Ascending aorta (tissue), 2 donors: ENCODE measurements at regions not wholly inside any gene's neighbourhood (a gene's known extent, or its start where the extent isn't known, plus 50 kb on each side); places are given as distances from the start of the nearest gene placed in this dataset.

Source experiments
- DNase-seq, 2 donors: peaks; one replicate each; pipeline ENCODE4 v3.0.0-alpha.2; 2019; ENCODE audit warnings: low spot score in 2 of 2
- H3K27ac ChIP-seq, 2 donors: fragments of 200-600 bp; sonication (generic); one replicate each; pipeline ENCODE4 v1.5.1; 2016 to 2017; ENCODE audit warnings: mild to moderate bottlenecking in 1 of 2
- H3K27me3 ChIP-seq: fragments of 200-600 bp; sonication (generic); one replicate; pipeline ENCODE4 v1.5.1; 2017
- H3K36me3 ChIP-seq, 2 donors: fragments of 200-600 bp; sonication (generic); one replicate each; pipeline ENCODE4 v1.5.1; 2016
- H3K4me1 ChIP-seq, 2 donors: fragments of 200-600 bp; sonication (generic); one replicate each; pipeline ENCODE4 v1.5.1; 2016 to 2017; ENCODE audit warnings: mild to moderate bottlenecking in 1 of 2
- H3K4me3 ChIP-seq, 2 donors: fragments of 200-600 bp; sonication (generic); one replicate each; pipeline ENCODE4 v1.5.1; 2016 to 2017; ENCODE audit warnings: mild to moderate bottlenecking in 1 of 2
- H3K9me3 ChIP-seq, 2 donors: fragments of 200-600 bp; sonication (generic); one replicate each; pipeline ENCODE4 v1.5.1; 2016
- CTCF ChIP-seq, 3 experiments: fragments of 200-600 bp in 2 of 3; fragments of 450-650 bp in 1 of 3; sonication (generic) in 2 of 3; IDR thresholded peaks; one replicate each; pipeline ENCODE4 v1.5.1; 2016 to 2019; ENCODE audit warnings: antibody characterized with exemption in 3 of 3, mild to moderate bottlenecking in 1 of 3, moderate library complexity in 1 of 3
- intact Hi-C: fragments of 100-400 bp; cut with DNase I; formaldehyde crosslinking; loops from one replicate; pipeline ENCODE4 v1.15.1; 2023

DNA sequence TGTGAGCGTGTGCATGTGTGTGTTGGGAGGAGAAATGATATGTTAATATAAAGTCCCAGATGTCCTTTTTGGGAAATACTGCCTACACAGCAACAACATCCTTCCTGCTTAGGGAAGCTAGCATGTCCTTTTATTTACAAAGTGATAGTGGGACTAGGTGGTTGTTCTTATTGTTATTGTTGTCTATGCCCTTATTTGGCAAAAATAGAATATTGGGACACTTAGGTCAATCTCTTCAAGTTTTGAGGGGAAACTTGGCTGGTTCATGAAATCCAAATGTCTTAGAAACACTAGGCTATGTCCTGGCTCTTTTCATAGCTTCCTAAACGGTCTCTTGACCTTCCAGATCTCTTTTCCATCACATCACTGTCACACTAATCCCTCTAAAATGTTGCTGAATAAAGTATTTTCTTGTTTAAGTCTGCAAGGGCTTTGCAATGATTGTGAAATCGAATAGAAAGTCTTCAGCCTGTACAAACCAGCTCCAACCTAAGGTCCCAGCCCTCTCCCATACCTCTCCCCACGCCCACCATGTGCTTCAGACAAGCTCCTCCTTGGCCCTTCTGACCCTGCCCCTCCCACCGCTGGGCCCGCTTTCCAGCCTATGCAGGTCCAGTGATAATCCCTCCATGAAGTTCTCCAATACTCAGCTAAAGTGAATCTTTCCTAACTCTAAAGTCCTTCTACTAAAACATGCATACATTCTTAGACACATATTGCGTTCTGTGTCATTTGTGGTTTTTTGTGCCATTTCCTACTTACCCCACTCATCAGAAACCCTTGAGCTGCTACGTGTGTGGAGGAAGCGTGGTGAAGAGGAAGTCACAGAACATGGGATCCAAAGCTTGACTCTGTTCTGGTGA lies 205.1 kb downstream of the LY86 start:
- no peaks in the 10 kb centered on the region for H3K27me3 ChIP-seq
- H3K36me3 ChIP-seq: no peaks in the 10 kb centered on the region
- H3K4me1 ChIP-seq: no peaks in the 10 kb centered on the region
- intact Hi-C loops: no loop called here
- no peak for TF ChIP-seq CTCF (IDR thresholded peaks at IDR 0.05)
- no peak overlapping the region for H3K4me3 ChIP-seq
- no peak overlapping the region for H3K27ac ChIP-seq
- no peaks in the 10 kb centered on the region for H3K9me3 ChIP-seq
- DNase-seq: no peak

GRCh38 chr6:6795393-6795792 lies 206.9 kb downstream of the LY86 start:
- intact Hi-C loops: no loop called here
- Histone ChIP-seq H3K36me3 (no peaks in the 10 kb centered on the region), H3K4me1 (no peaks in the 10 kb centered on the region), H3K9me3 (no peaks in the 10 kb centered on the region), H3K4me3 (no peak overlapping the region), H3K27ac (no peak overlapping the region), H3K27me3 (no peaks in the 10 kb centered on the region)
- no peak for DNase-seq
- TF ChIP-seq CTCF (IDR thresholded peaks at IDR 0.05): no peak

- H3K4me3 ChIP-seq: no peak overlapping the region
- no peaks in the 10 kb centered on the region for H3K9me3 ChIP-seq
- no peaks in the 10 kb centered on the region for H3K4me1 ChIP-seq
- intact Hi-C loops: no loop called here
- H3K27me3 ChIP-seq: no peaks in the 10 kb centered on the region
- TF ChIP-seq CTCF (IDR thresholded peaks at IDR 0.05): no peak
- DNase-seq: no peak
- no peak overlapping the region for H3K27ac ChIP-seq
- H3K36me3 ChIP-seq: no peaks in the 10 kb centered on the region
Observed at GRCh38 chr6:6796818-6797217, 208.3 kb downstream of the LY86 start.

DNA sequence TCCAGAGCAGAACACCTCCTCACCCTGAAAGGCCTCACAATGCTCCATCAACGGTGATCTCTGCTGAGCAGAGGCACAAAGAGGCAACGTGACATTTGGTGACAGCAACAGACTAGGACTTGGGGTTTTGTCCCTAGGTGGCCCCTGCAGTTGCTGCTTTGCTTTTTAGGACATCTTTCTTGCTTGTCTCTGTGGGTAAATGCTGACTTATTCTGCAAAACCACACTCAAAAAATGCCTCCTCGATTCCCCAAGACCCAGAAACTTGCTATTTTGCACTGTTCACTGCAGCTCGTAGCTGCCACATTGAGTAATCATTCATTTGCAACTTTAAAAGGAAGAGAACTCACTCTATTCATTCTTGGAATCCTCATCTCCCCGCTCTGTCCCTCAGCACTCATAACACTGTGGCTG lies 209.9 kb downstream of the LY86 start:
- intact Hi-C loops: no loop called here
- H3K27ac ChIP-seq: no peak overlapping the region
- H3K9me3 ChIP-seq: no peaks in the 10 kb centered on the region
- no peaks in the 10 kb centered on the region for H3K4me1 ChIP-seq
- DNase-seq: no peak
- H3K4me3 ChIP-seq: no peak overlapping the region
- TF ChIP-seq CTCF (IDR thresholded peaks at IDR 0.05): no peak
- H3K36me3 ChIP-seq: no peaks in the 10 kb centered on the region
- H3K27me3 ChIP-seq: no peaks in the 10 kb centered on the region

DNA sequence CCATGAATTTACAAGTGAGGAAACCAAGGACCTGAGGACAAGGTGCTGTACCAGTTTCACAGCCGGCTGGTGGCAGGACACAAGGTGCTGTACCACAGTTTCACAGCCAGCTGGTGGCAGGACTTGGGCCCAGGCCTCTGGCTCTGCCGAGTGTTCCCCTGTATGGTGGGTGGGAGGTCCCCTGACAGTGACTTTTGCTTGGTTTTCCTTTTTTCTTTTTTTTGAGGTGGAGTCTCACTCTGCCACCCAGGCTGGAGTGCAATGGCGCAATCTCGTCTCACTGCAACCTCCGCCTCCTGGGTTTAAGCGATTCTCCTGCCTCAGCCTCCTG lies 212.4 kb downstream of the LY86 start:
- H3K36me3 ChIP-seq: no peaks in the 10 kb centered on the region
- DNase-seq: no peak
- no peaks in the 10 kb centered on the region for H3K27me3 ChIP-seq
- no peak overlapping the region for H3K27ac ChIP-seq
- intact Hi-C loops: no loop called here
- no peak for TF ChIP-seq CTCF (IDR thresholded peaks at IDR 0.05)
- no peaks in the 10 kb centered on the region for H3K9me3 ChIP-seq
- H3K4me3 ChIP-seq: no peak overlapping the region
- no peaks in the 10 kb centered on the region for H3K4me1 ChIP-seq
